ENCODE measurements at regions not wholly inside any gene's neighbourhood (a gene's known extent, or its start where the extent isn't known, plus 50 kb on each side); places are given as distances from the start of the nearest gene placed in this dataset.

GRCh38 chr15:70334286-70334685 lies 236.6 kb upstream of the TLE3 start:
- TF ChIP-seq CTCF (IDR thresholded peaks at IDR 0.05) (no peak), POLR2A (IDR thresholded peaks at IDR 0.05) (no peak)
